MV-4-11 (cell line): ENCODE measurements at regions not wholly inside any gene's neighbourhood (a gene's known extent, or its start where the extent isn't known, plus 50 kb on each side); places are given as distances from the start of the nearest gene placed in this dataset.
"Not testable (repeated sequence)": the region's sequence is repeated elsewhere in the genome, so short reads cannot be mapped to it uniquely, and the experiment has no call there.

Source experiments
- DNase-seq: peaks from one replicate; lab custom pipeline; 2025; lab: John Stamatoyannopoulos, UW

DNA sequence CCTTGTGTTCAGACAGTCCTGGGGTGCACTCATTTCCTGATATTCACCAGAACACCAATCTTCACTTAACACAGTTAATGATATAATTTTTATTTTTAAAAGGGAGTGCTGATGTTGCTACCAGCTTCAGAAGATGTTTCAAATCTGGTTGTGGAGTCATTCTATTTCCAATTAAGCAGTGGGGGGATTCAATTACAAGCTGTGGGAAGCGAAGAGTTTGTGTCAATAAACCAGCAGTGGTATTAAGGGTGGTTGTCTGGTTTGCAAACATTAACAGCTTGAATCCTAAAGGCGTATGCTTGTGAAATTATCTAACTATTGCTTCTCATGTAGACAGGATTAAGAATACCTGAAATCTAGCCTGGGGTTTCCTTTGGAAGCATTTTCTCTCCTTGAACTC lies 1637.5 kb upstream of the GOT2 start:
- no peak for DNase-seq

GRCh38 chr16:60367739-60368138 lies 1633.6 kb upstream of the GOT2 start:
- no peak for DNase-seq

- no peak for DNase-seq
These were observed 1629.5 kb upstream of the GOT2 start for GRCh38 chr16:60363566-60363965.

- DNase-seq: not testable (repeated sequence)
These were observed 1625.8 kb upstream of the GOT2 start for GRCh38 chr16:60359866-60360265.

- DNase-seq: not testable (repeated sequence)
These were observed 1625.3 kb upstream of the GOT2 start for GRCh38 chr16:60359412-60359811.

GRCh38 chr16:60357876-60358522 lies 1623.9 kb upstream of the GOT2 start:
- not testable (repeated sequence) for DNase-seq

- DNase-seq: no peak
These were observed 1612.1 kb upstream of the GOT2 start for GRCh38 chr16:60346256-60346655.

- DNase-seq: no peak
These were observed 1603.6 kb upstream of the GOT2 start for GRCh38 chr16:60337671-60338070.

GRCh38 chr16:60331168-60331567 lies 1597.1 kb upstream of the GOT2 start:
- no peak for DNase-seq

- DNase-seq: no peak
These were observed 1595.0 kb upstream of the GOT2 start for GRCh38 chr16:60329108-60329507.

DNA sequence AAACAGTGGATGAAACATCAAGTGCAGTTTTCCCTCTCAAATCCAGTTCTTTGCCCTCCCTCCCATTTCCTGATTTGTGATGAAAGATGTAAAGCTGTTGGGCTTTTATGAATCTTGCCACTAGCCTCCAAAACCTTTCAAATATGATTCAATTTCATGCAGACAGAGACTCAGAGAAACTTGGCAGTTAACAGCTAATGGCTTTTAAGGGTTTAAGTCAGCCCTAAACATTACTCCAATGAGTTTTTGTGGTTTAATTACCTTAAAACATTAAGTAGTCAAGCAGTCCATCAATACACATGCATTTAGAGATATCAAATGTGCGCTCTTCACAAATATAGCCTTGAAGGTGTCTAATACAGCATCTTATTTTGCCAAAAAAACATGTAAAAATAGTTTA lies 1594.0 kb upstream of the GOT2 start:
- DNase-seq: no peak

GRCh38 chr16:60318486-60318885 lies 1584.4 kb upstream of the GOT2 start:
- DNase-seq: no peak

DNA sequence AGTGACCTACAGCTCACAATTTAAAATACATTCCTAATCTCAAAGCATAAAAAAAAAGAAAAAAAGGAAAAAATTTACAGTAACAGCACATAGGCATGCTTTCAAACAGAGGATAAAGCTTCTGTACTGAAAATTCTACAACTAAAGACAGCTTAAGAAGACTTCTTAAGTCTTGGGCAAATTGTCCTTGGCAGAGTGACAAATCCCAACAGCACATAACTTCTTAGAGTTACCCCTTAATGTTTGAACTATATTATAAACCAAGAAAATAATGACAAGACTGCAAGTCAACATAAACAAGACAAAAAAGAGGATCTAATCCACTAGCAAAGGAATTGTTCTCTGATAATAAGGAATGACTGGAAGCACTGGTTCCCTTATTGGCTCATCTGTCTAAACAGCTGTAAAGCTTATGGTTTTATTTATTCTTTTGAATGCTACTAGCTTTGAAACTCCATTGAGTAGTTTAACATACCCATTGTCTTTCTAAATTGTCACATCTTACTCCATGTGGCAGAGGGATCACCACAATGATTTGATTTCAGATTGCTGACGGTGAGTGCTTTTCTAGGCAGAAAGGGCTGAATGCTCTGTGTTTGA lies 1576.8 kb upstream of the GOT2 start:
- DNase-seq: no peak

DNA sequence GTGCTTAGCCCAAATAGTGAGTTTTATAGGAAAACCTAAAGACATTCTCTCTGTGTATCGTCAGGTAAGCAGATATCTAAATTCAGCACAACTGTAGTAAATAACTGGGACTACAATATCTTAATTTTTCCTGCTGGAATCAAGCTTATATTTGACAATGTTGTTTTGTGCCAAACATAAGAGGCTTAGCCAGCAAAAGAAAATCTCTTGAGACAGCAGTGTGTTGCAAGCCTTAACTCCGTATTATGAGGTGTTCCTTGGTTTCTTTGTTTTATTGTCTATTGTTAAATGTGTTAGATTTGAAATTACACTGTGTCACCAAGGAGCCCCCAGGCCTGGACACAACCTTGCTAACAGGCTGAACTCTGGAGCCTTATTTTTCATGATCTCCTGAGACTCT lies 1570.6 kb upstream of the GOT2 start:
- no peak for DNase-seq

DNA sequence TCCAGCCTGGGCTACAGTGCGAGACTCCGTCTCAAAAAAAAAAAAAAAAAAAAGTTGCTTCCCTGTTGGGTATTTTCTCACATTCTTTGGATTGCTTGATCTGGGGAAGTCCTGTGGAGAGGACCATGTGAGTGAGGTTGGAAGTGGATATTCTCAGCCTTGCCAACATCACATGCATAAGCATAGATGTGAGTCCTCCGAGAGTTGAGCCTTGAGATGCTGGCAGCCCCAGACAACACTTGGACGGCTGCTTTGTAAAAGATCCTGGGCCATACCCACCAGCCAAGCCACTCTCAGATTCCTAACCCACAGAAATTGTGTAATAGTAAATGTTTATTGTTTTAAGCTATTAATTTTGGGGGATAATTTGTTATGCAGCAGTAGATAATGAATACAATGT lies 1570.0 kb upstream of the GOT2 start:
- DNase-seq: no peak

GRCh38 chr16:60302676-60303075 lies 1568.6 kb upstream of the GOT2 start:
- no peak for DNase-seq

GRCh38 chr16:60302261-60302660 lies 1568.1 kb upstream of the GOT2 start:
- DNase-seq: no peak

DNA sequence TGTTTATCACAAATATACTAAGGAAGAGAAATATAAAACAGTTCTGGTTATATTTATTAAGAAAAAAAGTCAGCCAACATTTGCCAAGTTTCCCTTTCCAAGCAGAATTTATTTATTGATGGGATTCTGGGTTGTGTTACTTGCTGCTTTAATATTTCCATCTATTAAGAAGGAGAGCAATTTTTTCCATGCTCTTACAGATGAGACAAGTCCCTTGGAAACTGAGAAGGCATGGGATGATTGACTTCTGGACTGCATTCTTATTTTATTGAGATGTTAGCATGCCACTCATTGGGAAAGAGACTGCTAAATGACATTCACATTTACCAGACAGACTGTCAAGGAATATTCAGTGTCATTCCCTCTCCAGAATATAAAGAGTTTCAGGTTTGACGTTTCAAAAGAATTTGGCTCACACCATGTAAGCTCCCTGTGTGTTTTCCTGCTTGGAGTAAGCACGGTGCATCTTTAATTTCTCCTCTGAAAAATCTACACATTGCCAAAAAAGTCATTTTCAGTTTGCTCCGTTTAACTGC lies 1565.2 kb upstream of the GOT2 start:
- no peak for DNase-seq

- DNase-seq: no peak
These were observed 1561.3 kb upstream of the GOT2 start for GRCh38 chr16:60295451-60295850.

DNA sequence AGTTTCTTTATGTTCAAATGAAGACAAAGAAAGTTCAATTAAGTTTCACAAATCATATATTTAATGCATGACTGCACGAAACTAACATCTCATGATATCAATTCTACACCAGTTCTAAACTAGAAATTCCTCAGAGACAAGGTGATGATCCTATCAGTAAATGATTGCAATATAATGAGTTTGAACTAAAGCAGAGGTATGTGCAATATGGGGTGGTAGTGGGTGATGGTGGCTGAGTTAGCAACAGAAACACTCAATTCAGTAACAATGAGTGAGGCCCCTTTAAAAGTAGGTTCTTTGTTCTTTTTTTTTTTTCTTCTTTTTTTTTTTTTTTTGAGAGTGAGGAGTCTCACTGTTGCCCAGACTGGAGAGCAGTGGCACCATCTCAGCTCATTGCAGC lies 1551.7 kb upstream of the GOT2 start:
- DNase-seq: no peak

DNA sequence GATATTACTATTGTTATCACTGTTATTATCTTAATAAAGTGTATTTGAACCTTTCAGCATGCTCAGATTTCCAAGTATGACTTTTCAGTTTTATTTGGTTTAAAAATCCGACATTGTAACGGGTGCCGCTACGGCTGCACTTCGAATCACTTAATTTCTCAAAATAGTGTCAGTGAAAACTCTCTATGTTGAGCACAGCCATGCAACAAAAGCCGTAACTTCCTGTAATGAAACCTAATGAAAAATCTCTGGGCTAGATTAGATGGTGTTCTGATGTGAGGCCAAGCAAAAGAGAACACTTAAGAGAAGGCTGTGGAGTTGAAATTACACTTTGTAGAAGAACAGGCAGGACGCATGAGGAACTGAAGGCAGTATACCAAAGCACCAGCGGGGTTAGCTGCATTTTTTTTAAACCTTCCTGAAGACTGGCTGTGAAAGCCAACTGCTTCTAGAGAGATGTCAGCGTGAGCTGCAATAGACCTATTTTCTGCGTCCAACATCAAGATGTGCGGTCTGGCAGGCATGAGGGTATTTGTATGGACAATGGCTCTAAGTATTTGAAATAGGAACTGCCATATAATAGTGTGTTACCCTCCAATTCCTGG lies 1545.0 kb upstream of the GOT2 start:
- DNase-seq: no peak

DNA sequence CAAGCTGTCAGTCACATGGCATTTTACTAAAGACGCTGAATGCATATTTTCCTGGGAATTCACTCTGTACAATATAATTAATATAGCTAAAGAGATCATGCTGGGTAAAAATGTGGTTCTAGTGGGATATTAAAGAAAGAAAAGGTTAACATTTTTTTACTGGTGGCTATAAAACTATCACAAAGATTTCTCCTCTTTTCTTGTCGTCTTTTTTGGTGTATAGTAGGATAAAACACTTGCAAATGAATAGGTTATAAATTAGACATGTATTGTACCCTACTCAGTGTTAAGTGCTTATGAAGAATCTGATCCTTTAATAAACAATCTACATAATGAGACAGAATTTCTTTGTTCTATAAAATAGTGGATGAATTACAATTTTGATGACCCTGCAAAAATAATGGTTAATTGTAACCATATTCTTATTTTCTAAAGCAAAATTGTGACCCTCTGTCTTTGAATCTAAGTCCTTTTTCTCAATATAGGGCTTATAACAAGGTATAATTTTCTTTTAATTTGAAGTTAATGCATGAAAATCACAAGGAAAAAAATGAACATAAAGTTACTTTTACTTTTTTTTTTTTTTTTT lies 1540.4 kb upstream of the GOT2 start:
- no peak for DNase-seq

GRCh38 chr16:60271781-60272180 lies 1537.7 kb upstream of the GOT2 start:
- DNase-seq: no peak
